ENCODE measurements at regions not wholly inside any gene's neighbourhood (a gene's known extent, or its start where the extent isn't known, plus 50 kb on each side); places are given as distances from the start of the nearest gene placed in this dataset.

- H3K4me3 ChIP-seq = no peak overlapping the region
- peaks cover 12 to 16% of the 10 kb centered on the region in 2 donors for H3K4me1 ChIP-seq (replicated peaks in 1 of 2)
- in situ Hi-C loops (cut with MboI; ENCODE audit: low pct_unique_long_range_greater_than_20kb in 2 of 9, low sequenced_read_pairs in 9 of 9, unreplicated experiment in 9 of 9) = no loop called here
- H3K27ac ChIP-seq = no peak overlapping the region
- no peak for ATAC-seq (replicated peaks in 6 of 8)
- 40 to 100% (median 83%) methylated on average over 1 to 4 of the region's 4 CpGs; no CpG with 5 or more reads in 3 of the 10 experiments for WGBS, 10 experiments
Measured at GRCh38 chr5:93305984-93306383, 275.0 kb downstream of the NR2F1-AS1 start.

- no peak for ATAC-seq (replicated peaks in 6 of 8)
- Histone ChIP-seq H3K4me1 (replicated peaks in 1 of 2) (peaks cover 19 to 25% of the 10 kb centered on the region in 2 donors), H3K4me3 (no peak overlapping the region), H3K27ac (no peak overlapping the region)
- in situ Hi-C loops (cut with MboI; ENCODE audit: low pct_unique_long_range_greater_than_20kb in 2 of 9, low sequenced_read_pairs in 9 of 9, unreplicated experiment in 9 of 9) = no loop called here
- WGBS, 10 experiments = 0 to 77% (median 42%) methylated on average over 1 to 3 of the region's 3 CpGs
Measured at GRCh38 chr5:93304456-93305250, 276.4 kb downstream of the NR2F1-AS1 start.

GRCh38 chr5:93303291-93303691, 277.7 kb downstream of the NR2F1-AS1 start:
- Histone ChIP-seq H3K4me3 (no peak overlapping the region), H3K27ac (no peak overlapping the region), H3K4me1 (replicated peaks in 1 of 2) (peaks cover 22 to 33% of the 10 kb centered on the region in 2 donors)
- ATAC-seq (replicated peaks in 6 of 8) = no peak
- in situ Hi-C loops (cut with MboI; ENCODE audit: low pct_unique_long_range_greater_than_20kb in 2 of 9, low sequenced_read_pairs in 9 of 9, unreplicated experiment in 9 of 9) = no loop called here
- WGBS, 10 experiments = 20 to 100% (median 81%) methylated on average over 1 to 4 of the region's 4 CpGs; no CpG with 5 or more reads in 3 of the 10 experiments

GRCh38 chr5:93302711-93303110, 278.3 kb downstream of the NR2F1-AS1 start:
- H3K27ac ChIP-seq = no peak overlapping the region
- 50 to 83% (median 69%) methylated on average over 1 to 4 of the region's 4 CpGs for WGBS, 10 experiments
- ATAC-seq (replicated peaks in 6 of 8) = no peak
- peaks cover 22 to 33% of the 10 kb centered on the region in 2 donors for H3K4me1 ChIP-seq (replicated peaks in 1 of 2)
- no peak overlapping the region for H3K4me3 ChIP-seq
- in situ Hi-C loops (cut with MboI; ENCODE audit: low pct_unique_long_range_greater_than_20kb in 2 of 9, low sequenced_read_pairs in 9 of 9, unreplicated experiment in 9 of 9) = no loop called here

- Histone ChIP-seq H3K4me3 (no peak overlapping the region), H3K27ac (no peak overlapping the region), H3K4me1 (replicated peaks in 1 of 2) (peaks cover 19 to 33% of the 10 kb centered on the region in 2 donors)
- in situ Hi-C loops (cut with MboI; ENCODE audit: low pct_unique_long_range_greater_than_20kb in 2 of 9, low sequenced_read_pairs in 9 of 9, unreplicated experiment in 9 of 9) = no loop called here
- ATAC-seq (replicated peaks in 6 of 8) = no peak
Measured at GRCh38 chr5:93300945-93301344, 280.1 kb downstream of the NR2F1-AS1 start.

GRCh38 chr5:93300309-93300923, 280.6 kb downstream of the NR2F1-AS1 start:
- WGBS, 10 experiments = 9 to 83% (median 30%) methylated on average over 2 to 8 of the region's 8 CpGs
- H3K27ac ChIP-seq = no peak overlapping the region
- peak in 5 of 8 experiments; percentile 39 to 59 (median 42) for ATAC-seq (replicated peaks in 6 of 8)
- no peak overlapping the region for H3K4me3 ChIP-seq
- peaks cover 19 to 33% of the 10 kb centered on the region in 2 donors for H3K4me1 ChIP-seq (replicated peaks in 1 of 2)
- in situ Hi-C loops (cut with MboI; ENCODE audit: low pct_unique_long_range_greater_than_20kb in 2 of 9, low sequenced_read_pairs in 9 of 9, unreplicated experiment in 9 of 9) = no loop called here

- 0 to 90% (median 24%) methylated on average over 1 to 5 of the region's 6 CpGs for WGBS, 10 experiments
- no peak overlapping the region for H3K27ac ChIP-seq
Measured at GRCh38 chr5:93299681-93300308, 281.2 kb downstream of the NR2F1-AS1 start.

GRCh38 chr5:93297116-93297515, 283.9 kb downstream of the NR2F1-AS1 start:
- in situ Hi-C loops (cut with MboI; ENCODE audit: low pct_unique_long_range_greater_than_20kb in 2 of 9, low sequenced_read_pairs in 9 of 9, unreplicated experiment in 9 of 9) = no loop called here
- no peak for ATAC-seq (replicated peaks in 6 of 8)
- 59 to 100% (median 92%) methylated on average over 1 to 2 of the region's 2 CpGs; no CpG with 5 or more reads in 2 of the 10 experiments for WGBS, 10 experiments
- Histone ChIP-seq H3K27ac (no peak overlapping the region), H3K4me3 (no peak overlapping the region), H3K4me1 (replicated peaks in 1 of 2) (peaks cover 6 to 41% of the 10 kb centered on the region in 2 donors)

More at GRCh38 chr5:93299681-93300308, 281.2 kb downstream of the NR2F1-AS1 start:
- Histone ChIP-seq H3K4me3 (no peak overlapping the region), H3K4me1 (replicated peaks in 1 of 2) (peaks cover 19 to 33% of the 10 kb centered on the region in 2 donors)
- in situ Hi-C loops (cut with MboI; ENCODE audit: low pct_unique_long_range_greater_than_20kb in 2 of 9, low sequenced_read_pairs in 9 of 9, unreplicated experiment in 9 of 9) = no loop called here
- peak in 5 of 8 experiments; percentile 69 to 86 (median 80) for ATAC-seq (replicated peaks in 6 of 8)

GRCh38 chr5:93296338-93296737, 284.7 kb downstream of the NR2F1-AS1 start:
- ATAC-seq (replicated peaks in 6 of 8) = no peak
- in situ Hi-C loops (cut with MboI; ENCODE audit: low pct_unique_long_range_greater_than_20kb in 2 of 9, low sequenced_read_pairs in 9 of 9, unreplicated experiment in 9 of 9) = no loop called here
- H3K4me3 ChIP-seq = no peak overlapping the region
- peaks cover 6 to 38% of the 10 kb centered on the region in 2 donors for H3K4me1 ChIP-seq (replicated peaks in 1 of 2)
- 75 to 100% (median 94%) methylated on average over 1 to 2 of the region's 2 CpGs; no CpG with 5 or more reads in 2 of the 10 experiments for WGBS, 10 experiments
- H3K27ac ChIP-seq = no peak overlapping the region

GRCh38 chr5:93294996-93295395, 286.0 kb downstream of the NR2F1-AS1 start:
- no peak for ATAC-seq (replicated peaks in 6 of 8)
- 82 to 100% (median 100%) methylated on average over 1 of the region's 1 CpG; no CpG with 5 or more reads in 3 of the 10 experiments for WGBS, 10 experiments
- no peak overlapping the region for H3K4me3 ChIP-seq
- in situ Hi-C loops (cut with MboI; ENCODE audit: low pct_unique_long_range_greater_than_20kb in 2 of 9, low sequenced_read_pairs in 9 of 9, unreplicated experiment in 9 of 9) = no loop called here
- H3K4me1 ChIP-seq (replicated peaks in 1 of 2) = peaks cover 6 to 25% of the 10 kb centered on the region in 2 donors
- no peak overlapping the region for H3K27ac ChIP-seq

GRCh38 chr5:93294199-93294598, 286.8 kb downstream of the NR2F1-AS1 start:
- Histone ChIP-seq H3K4me1 (replicated peaks in 1 of 2) (peaks cover 0 to 18% of the 10 kb centered on the region in 2 donors), H3K27ac (no peak overlapping the region), H3K4me3 (no peak overlapping the region)
- ATAC-seq (replicated peaks in 6 of 8) = peak in 5 of 8 experiments; percentile 46 to 73 (median 57)
- in situ Hi-C loops (cut with MboI; ENCODE audit: low pct_unique_long_range_greater_than_20kb in 2 of 9, low sequenced_read_pairs in 9 of 9, unreplicated experiment in 9 of 9) = no loop called here

- no peak overlapping the region for H3K27ac ChIP-seq
- WGBS, 10 experiments = 89 to 100% (median 94%) methylated on average over 1 to 2 of the region's 2 CpGs; no CpG with 5 or more reads in 3 of the 10 experiments
- H3K4me1 ChIP-seq (replicated peaks in 1 of 2) = peaks cover 0 to 14% of the 10 kb centered on the region in 2 donors
- in situ Hi-C loops (cut with MboI; ENCODE audit: low pct_unique_long_range_greater_than_20kb in 2 of 9, low sequenced_read_pairs in 9 of 9, unreplicated experiment in 9 of 9) = no loop called here
- H3K4me3 ChIP-seq = no peak overlapping the region
- ATAC-seq (replicated peaks in 6 of 8) = peak in 1 of 8 experiments; percentile 93
Measured at GRCh38 chr5:93289942-93290341, 291.1 kb downstream of the NR2F1-AS1 start.

GRCh38 chr5:93285461-93285860, 295.6 kb downstream of the NR2F1-AS1 start:
- WGBS, 10 experiments = 71 to 100% (median 100%) methylated on average over 1 of the region's 1 CpG; no CpG with 5 or more reads in 2 of the 10 experiments
- no peak overlapping the region for H3K27ac ChIP-seq
- in situ Hi-C loops (cut with MboI; ENCODE audit: low pct_unique_long_range_greater_than_20kb in 2 of 9, low sequenced_read_pairs in 9 of 9, unreplicated experiment in 9 of 9) = no loop called here
- no peak overlapping the region for H3K4me3 ChIP-seq
- ATAC-seq (replicated peaks in 6 of 8) = no peak
- peaks cover 6 to 26% of the 10 kb centered on the region in 2 donors for H3K4me1 ChIP-seq (replicated peaks in 1 of 2)
